SK-N-SH (cell line): ENCODE measurements at regions not wholly inside any gene's neighbourhood (a gene's known extent, or its start where the extent isn't known, plus 50 kb on each side); places are given as distances from the start of the nearest gene placed in this dataset.

ENCODE experiments used
- CTCF ChIP-seq: fragments of 200-600 bp; sonication (generic); IDR thresholded peaks from 2 replicates; pipeline ENCODE4 v1.6.1; 2017; ENCODE audit warnings: antibody characterized with exemption, mild to moderate bottlenecking, moderate library complexity
- FOXM1 ChIP-seq: IDR thresholded peaks from 2 replicates; pipeline ENCODE4 v1.4.0; 2012; ENCODE audit warnings: low read depth, mild to moderate bottlenecking
- MAX ChIP-seq: IDR thresholded peaks from 2 replicates; pipeline ENCODE4 v1.4.0; 2012; ENCODE audit warnings: low read depth
- RCOR1 ChIP-seq: fragments of 150-350 bp; IDR thresholded peaks from 2 replicates; pipeline ENCODE4 v1.6.1; 2017; ENCODE audit warnings: antibody characterized with exemption, low read length
- RXRA ChIP-seq: IDR thresholded peaks from 2 replicates; pipeline ENCODE4 v1.4.0; 2012; ENCODE audit warnings: low read depth, mild to moderate bottlenecking, borderline replicate concordance
- TAF1 ChIP-seq: IDR thresholded peaks from 2 replicates; pipeline ENCODE4 v1.6.1; 2012; ENCODE audit warnings: low read depth, mild to moderate bottlenecking, low read length, moderate library complexity, borderline replicate concordance

GRCh38 chr14:26791117-26791806, 193.4 kb upstream of the NOVA1 start:
- TF ChIP-seq RCOR1 (no peak), CTCF (no peak), FOXM1 (no peak), MAX (no peak), TAF1 (no peak), RXRA (no peak)
